ENCODE measurements at regions not wholly inside any gene's neighbourhood (a gene's known extent, or its start where the extent isn't known, plus 50 kb on each side); places are given as distances from the start of the nearest gene placed in this dataset.

DNA sequence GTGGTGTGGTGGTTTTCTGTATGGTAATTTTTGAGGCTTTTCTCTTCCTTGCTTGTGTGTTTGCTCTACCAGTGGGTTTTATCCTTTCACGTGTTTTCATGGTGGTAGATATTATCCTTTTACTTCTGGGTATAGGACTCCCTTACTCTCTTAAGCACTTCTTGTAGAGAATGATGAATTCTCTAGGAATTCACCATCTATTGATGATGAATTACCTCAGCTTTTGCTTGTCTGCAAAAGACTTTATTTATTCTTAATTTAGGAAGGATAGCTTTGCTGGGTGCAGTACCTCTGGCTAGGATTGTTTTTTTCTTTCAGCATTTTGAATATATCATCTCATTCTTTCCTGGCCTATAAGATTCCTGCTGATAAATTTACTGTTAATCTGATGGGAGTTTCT is 415.3 kb downstream of the PDGFC start:
- Histone ChIP-seq H3K27ac (no peak overlapping the region), H3K36me3 (ENCODE audit: low read depth) (no peaks in the 10 kb centered on the region), H4K20me1 (ENCODE audit: insufficient read depth) (no peaks in the 10 kb centered on the region), H3K79me2 (ENCODE audit: low read depth) (no peaks in the 10 kb centered on the region), H3K9me3 (ENCODE audit: insufficient read depth, low read depth) (no peaks in the 10 kb centered on the region), H2AFZ (no peak overlapping the region), H3K9me2 (ENCODE audit: insufficient read depth) (no peaks in the 10 kb centered on the region), H3K4me2 (no peak overlapping the region), H3F3A (ENCODE audit: insufficient read depth, low read depth) (no peaks in the 10 kb centered on the region), H3K4me1 (replicated peaks; ENCODE audit: insufficient read depth) (no peaks in the 10 kb centered on the region), H3K27me3 (ENCODE audit: insufficient read depth, low read depth) (no peaks in the 10 kb centered on the region), H3K4me3 (no peak overlapping the region)
- DNase-seq, result no peak
- ChIA-PET POLR2A (ENCODE audit: unreplicated experiment) (no interaction called here), CTCF (no interaction called here)
- no peak for TF ChIP-seq EZH2 (IDR thresholded peaks at IDR 0.05; ENCODE audit: low read depth)
- TF ChIP-seq, protein P1, sequence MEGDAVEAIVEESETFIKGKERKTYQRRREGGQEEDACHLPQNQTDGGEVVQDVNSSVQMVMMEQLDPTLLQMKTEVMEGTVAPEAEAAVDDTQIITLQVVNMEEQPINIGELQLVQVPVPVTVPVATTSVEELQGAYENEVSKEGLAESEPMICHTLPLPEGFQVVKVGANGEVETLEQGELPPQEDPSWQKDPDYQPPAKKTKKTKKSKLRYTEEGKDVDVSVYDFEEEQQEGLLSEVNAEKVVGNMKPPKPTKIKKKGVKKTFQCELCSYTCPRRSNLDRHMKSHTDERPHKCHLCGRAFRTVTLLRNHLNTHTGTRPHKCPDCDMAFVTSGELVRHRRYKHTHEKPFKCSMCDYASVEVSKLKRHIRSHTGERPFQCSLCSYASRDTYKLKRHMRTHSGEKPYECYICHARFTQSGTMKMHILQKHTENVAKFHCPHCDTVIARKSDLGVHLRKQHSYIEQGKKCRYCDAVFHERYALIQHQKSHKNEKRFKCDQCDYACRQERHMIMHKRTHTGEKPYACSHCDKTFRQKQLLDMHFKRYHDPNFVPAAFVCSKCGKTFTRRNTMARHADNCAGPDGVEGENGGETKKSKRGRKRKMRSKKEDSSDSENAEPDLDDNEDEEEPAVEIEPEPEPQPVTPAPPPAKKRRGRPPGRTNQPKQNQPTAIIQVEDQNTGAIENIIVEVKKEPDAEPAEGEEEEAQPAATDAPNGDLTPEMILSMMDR (conservative IDR thresholded peaks at IDR 0.05), result no peak
- intact Hi-C loops (cut with micrococcal nuclease; ENCODE audit: unreplicated experiment), result no loop called here
- BruUV-seq (replicated peaks), result no TSS peak

GRCh38 chr4:156553659-156554058 is 417.9 kb downstream of the PDGFC start:
- Histone ChIP-seq H3K9me3 (ENCODE audit: insufficient read depth, low read depth) (no peaks in the 10 kb centered on the region), H3K79me2 (ENCODE audit: low read depth) (no peaks in the 10 kb centered on the region), H3K27me3 (ENCODE audit: insufficient read depth, low read depth) (no peaks in the 10 kb centered on the region), H3F3A (ENCODE audit: insufficient read depth, low read depth) (no peaks in the 10 kb centered on the region), H2AFZ (no peak overlapping the region), H3K4me3 (no peak overlapping the region), H3K4me2 (no peak overlapping the region), H3K27ac (no peak overlapping the region), H3K4me1 (replicated peaks; ENCODE audit: insufficient read depth) (no peaks in the 10 kb centered on the region), H3K9me2 (ENCODE audit: insufficient read depth) (no peaks in the 10 kb centered on the region), H3K36me3 (ENCODE audit: low read depth) (no peaks in the 10 kb centered on the region), H4K20me1 (ENCODE audit: insufficient read depth) (no peaks in the 10 kb centered on the region)
- no peak for DNase-seq
- intact Hi-C loops (cut with micrococcal nuclease; ENCODE audit: unreplicated experiment), result no loop called here
- no peak for TF ChIP-seq EZH2 (IDR thresholded peaks at IDR 0.05; ENCODE audit: low read depth)
- TF ChIP-seq, protein P1 (conservative IDR thresholded peaks at IDR 0.05), result no peak
- POLR2A ChIA-PET (ENCODE audit: unreplicated experiment), result no interaction called here
- no TSS peak for BruUV-seq (replicated peaks)
- CTCF ChIA-PET, result no interaction called here

- no peak for DNase-seq
- POLR2A ChIA-PET (ENCODE audit: unreplicated experiment), result interaction anchor here (0.7 to 0.9 kb wide), 2 partner anchors 11 to 35 kb away, joined by 3 to 5 read pairs; no protein-coding TSS in a partner anchor
- no peaks in the 10 kb centered on the region for H3K9me3 ChIP-seq (ENCODE audit: insufficient read depth, low read depth)
- intact Hi-C loops (cut with micrococcal nuclease; ENCODE audit: unreplicated experiment), result no loop called here
- no peaks in the 10 kb centered on the region for H3F3A ChIP-seq (ENCODE audit: insufficient read depth, low read depth)
- CTCF ChIA-PET, result no interaction called here
- no peak overlapping the region for H3K27ac ChIP-seq
- no peaks in the 10 kb centered on the region for H3K9me2 ChIP-seq (ENCODE audit: insufficient read depth)
- no peaks in the 10 kb centered on the region for H3K36me3 ChIP-seq (ENCODE audit: low read depth)
- no peaks in the 10 kb centered on the region for H3K27me3 ChIP-seq (ENCODE audit: insufficient read depth, low read depth)
- no peak overlapping the region for H2AFZ ChIP-seq
- H3K4me2 ChIP-seq, result no peak overlapping the region
- no TSS peak for BruUV-seq (replicated peaks)
- H3K79me2 ChIP-seq (ENCODE audit: low read depth), result no peaks in the 10 kb centered on the region
- H4K20me1 ChIP-seq (ENCODE audit: insufficient read depth), result no peaks in the 10 kb centered on the region
- H3K4me3 ChIP-seq, result no peak overlapping the region
- H3K4me1 ChIP-seq (replicated peaks; ENCODE audit: insufficient read depth), result 0 out of 2 replicates have a peak, but pooled peaks cover 9% of the 10 kb centered on the region
- no peak for TF ChIP-seq EZH2 (IDR thresholded peaks at IDR 0.05; ENCODE audit: low read depth)
- TF ChIP-seq, protein P1 (conservative IDR thresholded peaks at IDR 0.05), result no peak
Measured at GRCh38 chr4:156547891-156548290, 423.7 kb downstream of the PDGFC start.
